NCI-H1930 (cell line): ENCODE measurements at regions not wholly inside any gene's neighbourhood (a gene's known extent, or its start where the extent isn't known, plus 50 kb on each side); places are given as distances from the start of the nearest gene placed in this dataset.

Experiments used
- DNase-seq, 2 experiments: peaks; one replicate each; lab custom pipeline; 2025; lab: John Stamatoyannopoulos, UW

GRCh38 chr3:189455641-189456417, 175.4 kb upstream of the TP63 start:
- DNase-seq = no peak

GRCh38 chr3:189457201-189457607, 174.0 kb upstream of the TP63 start:
- no peak for DNase-seq

- DNase-seq = no peak
Measured at GRCh38 chr3:189457631-189458412, 173.4 kb upstream of the TP63 start.

- no peak for DNase-seq
Measured at GRCh38 chr3:189458528-189458927, 172.7 kb upstream of the TP63 start.

GRCh38 chr3:189459231-189459630, 172.0 kb upstream of the TP63 start:
- no peak for DNase-seq

GRCh38 chr3:189460511-189460910, 170.7 kb upstream of the TP63 start:
- no peak for DNase-seq

DNA sequence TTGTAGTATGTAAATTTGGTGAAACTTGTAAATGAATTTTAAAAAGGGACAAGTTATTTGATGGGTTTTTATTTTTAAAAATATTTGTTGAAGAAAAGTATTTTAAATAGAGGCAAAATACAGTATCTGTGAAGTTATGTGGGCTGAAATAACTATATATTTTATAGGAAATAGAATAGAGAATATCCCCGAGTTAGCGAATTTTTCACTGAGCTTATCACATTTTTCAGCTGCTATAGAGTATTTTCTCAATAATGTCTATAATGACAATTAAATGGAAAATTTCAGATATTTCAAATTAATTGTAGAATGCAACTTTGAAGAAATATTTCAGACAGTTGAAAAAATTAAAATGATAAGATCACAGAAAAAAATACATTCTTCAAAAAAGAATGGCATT, 166.4 kb upstream of the TP63 start:
- DNase-seq = no peak

- DNase-seq = no peak
Measured at GRCh38 chr3:189466004-189466403, 165.2 kb upstream of the TP63 start.

DNA sequence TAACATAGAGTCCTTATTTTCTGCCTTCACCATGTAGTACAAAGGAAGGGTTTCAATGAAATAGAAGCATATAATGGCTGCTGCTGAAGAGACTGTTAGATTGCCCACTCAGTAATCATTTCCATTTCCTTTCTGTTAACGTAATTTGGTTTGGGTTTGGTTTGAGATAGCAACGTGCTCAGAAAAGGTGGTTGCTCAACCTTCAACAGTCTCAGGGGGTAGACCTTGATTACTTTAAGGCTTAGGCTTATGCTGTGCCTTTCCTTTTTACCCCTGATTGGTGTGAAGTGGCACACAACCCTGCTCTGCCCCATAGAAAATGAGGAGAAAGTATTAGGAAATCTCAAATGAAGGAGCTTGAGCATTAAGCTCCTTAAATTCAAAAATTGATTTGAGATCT, 163.7 kb upstream of the TP63 start:
- no peak for DNase-seq

DNA sequence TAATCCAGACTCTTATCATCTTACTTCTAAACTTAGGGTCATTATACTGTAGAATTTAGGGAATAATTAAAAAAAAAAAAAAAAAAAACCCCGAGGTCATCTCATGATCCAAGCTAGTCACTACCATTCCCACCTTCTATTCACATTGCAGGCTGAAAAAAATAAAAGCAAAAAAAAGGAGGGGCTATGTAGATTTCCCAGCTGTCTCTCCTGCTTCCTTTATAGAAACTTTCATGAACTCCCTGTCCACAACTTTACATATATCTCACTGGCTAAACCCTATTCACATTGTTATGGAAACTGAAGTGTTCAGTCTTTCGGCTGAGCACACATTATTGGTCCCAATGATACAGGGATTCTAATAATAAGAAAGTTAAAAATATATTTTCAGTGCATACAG, 156.2 kb upstream of the TP63 start:
- DNase-seq = no peak

DNA sequence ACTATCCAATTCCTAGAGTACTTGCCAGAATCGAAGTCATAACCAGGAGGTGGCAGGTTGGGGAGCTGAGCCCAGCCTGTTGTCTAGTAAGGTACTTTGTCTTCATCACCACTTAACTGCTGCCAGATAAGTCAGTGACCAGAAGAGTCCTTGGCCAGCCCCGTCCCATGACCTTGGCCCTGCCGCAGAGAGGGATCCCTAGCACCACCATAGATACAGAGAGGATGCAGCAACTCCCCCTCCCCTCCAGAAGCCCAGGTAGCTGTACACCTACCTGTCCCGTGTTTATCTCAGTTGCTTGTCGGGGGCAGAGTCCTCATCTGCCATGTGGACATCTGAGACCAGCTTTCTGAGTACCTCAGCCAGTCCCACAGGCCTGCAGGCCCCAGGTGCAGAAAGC, 153.6 kb upstream of the TP63 start:
- no peak for DNase-seq

GRCh38 chr3:189486556-189486955, 144.6 kb upstream of the TP63 start:
- no peak for DNase-seq

GRCh38 chr3:189488241-189488767, 142.9 kb upstream of the TP63 start:
- no peak for DNase-seq

DNA sequence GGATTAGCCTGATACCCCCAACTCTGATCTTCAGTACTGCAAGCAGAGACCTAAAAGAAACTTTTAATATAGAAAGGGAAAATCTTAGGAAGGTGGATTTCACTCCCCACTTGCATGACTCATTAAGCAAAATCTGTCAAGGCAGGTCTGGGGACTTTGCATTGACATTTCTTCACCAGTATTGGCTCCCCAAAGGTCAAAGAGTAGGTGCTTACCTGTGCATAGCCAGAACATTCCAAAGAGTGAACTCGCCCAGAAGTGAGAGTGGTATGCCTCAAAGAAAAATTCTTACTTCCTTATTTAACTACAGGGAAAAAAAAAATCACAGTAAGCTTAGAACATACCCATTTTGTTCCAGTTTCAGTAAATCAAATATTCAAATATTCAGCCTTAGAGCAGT, 140.9 kb upstream of the TP63 start:
- no peak for DNase-seq

GRCh38 chr3:189490749-189491148, 140.4 kb upstream of the TP63 start:
- DNase-seq = no peak

DNA sequence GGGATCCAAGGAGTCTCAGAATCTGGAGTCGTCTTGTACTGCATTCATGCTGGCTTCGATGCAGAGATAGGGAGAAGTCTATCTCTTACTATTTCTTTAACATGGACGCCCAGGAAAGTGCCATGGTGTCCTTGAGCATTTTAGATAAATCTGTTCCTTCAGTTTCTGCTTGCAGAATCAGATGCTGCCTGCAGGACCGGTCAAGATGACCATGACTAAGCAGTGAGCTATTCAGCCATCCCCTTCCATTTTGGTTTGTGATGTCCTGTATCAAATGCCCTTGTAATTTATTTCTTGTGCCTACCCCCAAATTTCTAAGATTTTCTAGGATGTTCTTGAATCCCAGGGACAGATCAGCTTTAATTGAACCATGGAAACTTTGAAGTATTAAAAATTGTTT, 139.4 kb upstream of the TP63 start:
- DNase-seq = no peak

- no peak for DNase-seq
Measured at GRCh38 chr3:189493271-189493670, 137.9 kb upstream of the TP63 start.

DNA sequence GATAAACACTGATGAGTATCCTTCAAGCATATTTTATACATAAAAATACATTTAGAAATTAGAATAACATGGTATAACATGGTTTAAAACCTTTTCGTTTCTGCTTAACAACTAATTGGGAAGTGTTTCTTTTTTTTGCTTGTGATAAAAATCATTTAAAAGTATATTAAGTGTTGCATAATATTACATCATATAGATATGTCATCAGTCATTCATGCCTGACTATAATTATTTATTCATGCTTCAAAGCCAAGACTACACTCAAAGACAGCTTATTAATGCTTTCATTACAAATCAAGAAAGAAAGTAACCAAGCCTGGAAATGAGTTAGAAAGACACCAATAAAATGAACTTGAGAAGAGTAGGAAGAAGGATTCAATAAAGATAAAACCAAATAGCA, 136.6 kb upstream of the TP63 start:
- no peak for DNase-seq

DNA sequence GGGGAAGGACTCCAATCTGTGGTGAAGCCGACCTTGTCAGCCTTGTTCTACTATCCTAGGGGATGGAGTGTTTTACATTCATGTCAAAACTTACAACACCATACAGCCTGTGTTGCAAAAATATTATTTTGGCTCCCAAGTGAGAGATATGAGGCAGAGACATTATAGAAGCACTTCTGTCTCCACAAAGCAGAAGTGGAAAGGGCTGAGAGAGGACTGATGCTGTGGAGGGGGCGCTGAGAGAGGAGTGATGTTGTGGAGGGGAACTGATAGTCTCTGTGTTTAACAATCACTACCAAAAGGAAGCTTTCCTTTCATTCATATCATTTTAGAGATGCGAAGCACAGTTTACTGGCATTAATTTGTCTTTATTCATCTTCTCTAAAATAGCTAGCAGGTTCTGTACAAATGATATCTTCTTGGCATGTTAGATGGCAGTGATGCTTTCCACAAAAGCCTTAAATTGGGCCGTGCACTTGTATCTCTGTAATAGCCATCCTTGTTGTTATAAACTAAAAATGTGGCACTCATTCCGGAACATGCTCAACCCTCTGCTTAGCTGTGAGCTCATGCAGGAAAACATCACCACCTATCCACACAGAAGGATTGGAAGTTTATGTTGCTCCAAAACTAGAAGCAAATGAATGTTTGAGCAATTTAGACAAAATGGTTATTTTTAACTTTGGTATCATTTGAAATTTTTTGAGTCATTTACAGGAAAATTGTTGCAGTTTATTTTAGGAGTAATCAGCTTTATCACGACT, 134.6 kb upstream of the TP63 start:
- DNase-seq = no peak

- no peak for DNase-seq
Measured at GRCh38 chr3:189498995-189499704, 132.0 kb upstream of the TP63 start.

- no peak for DNase-seq
Measured at GRCh38 chr3:189500299-189500698, 130.9 kb upstream of the TP63 start.
